HG02884 (cell line): ENCODE measurements at regions not wholly inside any gene's neighbourhood (a gene's known extent, or its start where the extent isn't known, plus 50 kb on each side); places are given as distances from the start of the nearest gene placed in this dataset.

Experiments used
- ATAC-seq: cut with Tn5 transposase; IDR thresholded peaks from one replicate; pipeline ENCODE4 v1.9.1; 2021; ENCODE audit warnings: mild to moderate bottlenecking, moderate library complexity; ENCODE audit not compliant: unreplicated experiment

GRCh38 chr6:170117111-170117972 lies 173.5 kb downstream of the DLL1 start:
- no peak for ATAC-seq

- no peak for ATAC-seq
These were observed 174.2 kb downstream of the DLL1 start for GRCh38 chr6:170116636-170117035.

- no peak for ATAC-seq
These were observed 175.7 kb downstream of the DLL1 start for GRCh38 chr6:170114956-170115855.

- no peak for ATAC-seq
These were observed 176.5 kb downstream of the DLL1 start for GRCh38 chr6:170114187-170114945.

GRCh38 chr6:170113141-170113540 lies 177.7 kb downstream of the DLL1 start:
- ATAC-seq = no peak

- no peak for ATAC-seq
These were observed 178.4 kb downstream of the DLL1 start for GRCh38 chr6:170112583-170112860.

- no peak for ATAC-seq
These were observed 178.9 kb downstream of the DLL1 start for GRCh38 chr6:170111816-170112582.

- ATAC-seq = no peak
These were observed 179.7 kb downstream of the DLL1 start for GRCh38 chr6:170111141-170111664.

GRCh38 chr6:170110201-170111140 lies 180.4 kb downstream of the DLL1 start:
- ATAC-seq = no peak

- no peak for ATAC-seq
These were observed 181.8 kb downstream of the DLL1 start for GRCh38 chr6:170108890-170109587.

- ATAC-seq = no peak
These were observed 182.4 kb downstream of the DLL1 start for GRCh38 chr6:170108456-170108855.

- no peak for ATAC-seq
These were observed 183.2 kb downstream of the DLL1 start for GRCh38 chr6:170107606-170108222.

- no peak for ATAC-seq
These were observed 183.9 kb downstream of the DLL1 start for GRCh38 chr6:170106906-170107525.

GRCh38 chr6:170102582-170103481 lies 188.0 kb downstream of the DLL1 start:
- no peak for ATAC-seq

GRCh38 chr6:170102038-170102437 lies 188.8 kb downstream of the DLL1 start:
- ATAC-seq = no peak

- ATAC-seq = no peak
These were observed 189.4 kb downstream of the DLL1 start for GRCh38 chr6:170101281-170102035.
